ENCODE measurements at regions not wholly inside any gene's neighbourhood (a gene's known extent, or its start where the extent isn't known, plus 50 kb on each side); places are given as distances from the start of the nearest gene placed in this dataset.

DNA sequence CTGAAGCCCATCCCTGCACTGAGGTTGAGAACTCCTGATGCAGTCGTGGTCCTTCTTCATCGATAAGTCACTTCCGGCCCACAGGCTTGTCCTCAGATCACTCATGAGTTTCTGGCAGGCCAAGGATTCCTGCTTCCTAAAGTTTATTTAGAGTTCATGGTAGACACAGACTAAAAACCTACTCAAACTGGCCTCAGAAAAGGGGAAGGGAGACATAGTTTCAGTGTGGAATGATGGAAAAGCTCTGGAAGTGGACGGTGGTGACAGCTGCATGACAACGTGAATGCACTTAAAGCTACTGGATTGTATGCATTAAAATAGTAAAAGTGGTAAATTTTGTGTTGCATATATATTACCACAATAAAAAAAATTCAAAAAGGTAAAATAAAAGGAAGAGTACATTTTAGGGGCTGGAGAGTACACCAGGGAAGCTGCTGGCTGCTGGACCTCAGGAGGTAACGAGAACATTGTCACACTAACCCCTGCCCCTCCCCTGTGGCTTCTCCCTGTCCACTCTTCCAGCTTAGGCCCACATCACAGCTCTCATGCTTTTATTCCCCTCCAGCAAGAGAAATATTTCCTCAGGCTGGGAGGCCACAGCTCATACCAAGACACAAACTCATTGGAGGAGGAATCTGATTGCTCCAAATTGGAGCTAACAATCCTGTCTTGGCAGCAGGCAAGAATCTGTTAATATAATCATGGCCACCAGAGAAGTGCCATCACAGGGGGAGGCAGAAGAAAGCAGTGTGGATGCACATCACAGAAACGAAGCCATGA, 741.0 kb downstream of the UQCRFS1 start:
- TF ChIP-seq, protein P1, sequence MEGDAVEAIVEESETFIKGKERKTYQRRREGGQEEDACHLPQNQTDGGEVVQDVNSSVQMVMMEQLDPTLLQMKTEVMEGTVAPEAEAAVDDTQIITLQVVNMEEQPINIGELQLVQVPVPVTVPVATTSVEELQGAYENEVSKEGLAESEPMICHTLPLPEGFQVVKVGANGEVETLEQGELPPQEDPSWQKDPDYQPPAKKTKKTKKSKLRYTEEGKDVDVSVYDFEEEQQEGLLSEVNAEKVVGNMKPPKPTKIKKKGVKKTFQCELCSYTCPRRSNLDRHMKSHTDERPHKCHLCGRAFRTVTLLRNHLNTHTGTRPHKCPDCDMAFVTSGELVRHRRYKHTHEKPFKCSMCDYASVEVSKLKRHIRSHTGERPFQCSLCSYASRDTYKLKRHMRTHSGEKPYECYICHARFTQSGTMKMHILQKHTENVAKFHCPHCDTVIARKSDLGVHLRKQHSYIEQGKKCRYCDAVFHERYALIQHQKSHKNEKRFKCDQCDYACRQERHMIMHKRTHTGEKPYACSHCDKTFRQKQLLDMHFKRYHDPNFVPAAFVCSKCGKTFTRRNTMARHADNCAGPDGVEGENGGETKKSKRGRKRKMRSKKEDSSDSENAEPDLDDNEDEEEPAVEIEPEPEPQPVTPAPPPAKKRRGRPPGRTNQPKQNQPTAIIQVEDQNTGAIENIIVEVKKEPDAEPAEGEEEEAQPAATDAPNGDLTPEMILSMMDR (conservative IDR thresholded peaks at IDR 0.05; ENCODE audit: low read length), result no peak
- no peak for TF ChIP-seq EZH2phosphoT487 (IDR thresholded peaks at IDR 0.05; ENCODE audit: borderline replicate concordance)

All from Loucy (cell line).